ENCODE measurements at regions not wholly inside any gene's neighbourhood (a gene's known extent, or its start where the extent isn't known, plus 50 kb on each side); places are given as distances from the start of the nearest gene placed in this dataset.

DNA sequence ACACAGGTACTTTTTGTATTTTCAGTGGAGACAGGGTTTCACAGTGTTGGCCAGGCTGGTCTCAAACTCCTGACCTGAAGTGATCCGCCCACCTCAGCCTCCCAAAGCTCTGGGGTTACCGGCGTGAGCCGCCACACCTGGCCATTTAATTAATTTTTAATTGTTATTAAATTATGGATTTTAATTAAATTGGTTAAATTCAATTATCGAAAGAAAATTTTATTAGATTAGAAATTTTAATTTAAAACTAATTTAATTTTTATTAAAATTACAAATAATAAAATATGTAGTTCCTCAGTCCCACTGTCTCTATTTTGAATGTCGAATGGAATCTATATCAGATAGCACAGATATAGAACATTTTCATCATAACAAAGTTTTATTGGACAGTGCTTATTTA lies 416.5 kb downstream of the GABRG2 start:
- no peak for TF ChIP-seq POLR2A (IDR thresholded peaks at IDR 0.05; ENCODE audit: low read depth, low read length)
- DNase-seq (ENCODE audit: insufficient read length, low spot score) (no peak), FAIRE-seq (no peak)

GRCh38 chr5:162484986-162485385 lies 417.4 kb downstream of the GABRG2 start:
- no peak for DNase-seq (ENCODE audit: insufficient read length, low spot score)
- no peak for TF ChIP-seq POLR2A (IDR thresholded peaks at IDR 0.05; ENCODE audit: low read depth, low read length)
- no peak for FAIRE-seq

- TF ChIP-seq POLR2A (IDR thresholded peaks at IDR 0.05; ENCODE audit: low read depth, low read length) = no peak
- DNase-seq (ENCODE audit: insufficient read length, low spot score) = no peak
- no peak for FAIRE-seq
Measured at GRCh38 chr5:162485666-162486292, 418.2 kb downstream of the GABRG2 start.

DNA sequence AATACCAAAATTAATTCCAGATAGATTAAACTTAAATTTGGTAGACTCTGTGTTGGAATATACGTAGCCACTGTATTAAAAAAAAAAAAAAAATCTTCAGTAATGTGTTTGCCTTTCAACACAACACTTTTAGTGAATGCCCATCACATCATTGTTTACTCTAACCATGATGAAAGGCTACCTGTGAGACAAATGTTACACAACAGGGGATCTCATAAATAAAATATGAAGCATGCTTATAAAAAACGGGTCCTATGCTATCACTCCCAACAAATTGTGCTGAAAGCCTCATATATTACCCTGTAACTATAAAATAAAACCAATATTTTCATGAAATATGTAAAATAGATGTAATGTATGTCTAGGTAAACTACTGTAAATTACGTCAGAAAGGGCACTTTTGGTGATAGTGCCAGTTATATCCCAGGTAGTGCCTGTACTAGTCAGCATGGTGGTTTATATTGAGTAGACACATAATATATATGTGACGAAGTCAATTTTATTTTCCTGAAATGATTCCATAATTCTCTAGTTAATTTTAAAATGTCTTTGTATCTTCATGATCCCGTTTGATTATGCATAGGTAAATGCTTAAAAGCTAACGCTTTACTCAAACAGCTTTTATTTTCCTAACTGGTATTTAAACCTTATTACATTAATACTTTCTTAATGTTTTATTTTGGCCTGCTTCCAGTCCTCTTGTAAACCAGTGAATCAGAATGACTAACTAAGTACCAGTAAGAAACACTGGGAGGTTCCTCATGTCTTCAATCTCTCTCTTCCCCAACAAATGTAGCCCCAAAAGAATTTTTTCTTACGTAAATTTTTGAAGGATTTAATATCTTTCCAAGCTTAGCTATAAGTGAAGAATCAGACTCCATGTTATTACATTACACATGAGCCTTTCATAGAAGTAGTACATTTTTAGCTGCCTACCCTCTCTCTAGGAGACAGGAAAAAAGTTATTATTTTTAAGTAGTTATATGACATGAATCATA lies 420.3 kb downstream of the GABRG2 start:
- no peak for TF ChIP-seq POLR2A (IDR thresholded peaks at IDR 0.05; ENCODE audit: low read depth, low read length)
- DNase-seq (ENCODE audit: insufficient read length, low spot score) (no peak), FAIRE-seq (no peak)

DNA sequence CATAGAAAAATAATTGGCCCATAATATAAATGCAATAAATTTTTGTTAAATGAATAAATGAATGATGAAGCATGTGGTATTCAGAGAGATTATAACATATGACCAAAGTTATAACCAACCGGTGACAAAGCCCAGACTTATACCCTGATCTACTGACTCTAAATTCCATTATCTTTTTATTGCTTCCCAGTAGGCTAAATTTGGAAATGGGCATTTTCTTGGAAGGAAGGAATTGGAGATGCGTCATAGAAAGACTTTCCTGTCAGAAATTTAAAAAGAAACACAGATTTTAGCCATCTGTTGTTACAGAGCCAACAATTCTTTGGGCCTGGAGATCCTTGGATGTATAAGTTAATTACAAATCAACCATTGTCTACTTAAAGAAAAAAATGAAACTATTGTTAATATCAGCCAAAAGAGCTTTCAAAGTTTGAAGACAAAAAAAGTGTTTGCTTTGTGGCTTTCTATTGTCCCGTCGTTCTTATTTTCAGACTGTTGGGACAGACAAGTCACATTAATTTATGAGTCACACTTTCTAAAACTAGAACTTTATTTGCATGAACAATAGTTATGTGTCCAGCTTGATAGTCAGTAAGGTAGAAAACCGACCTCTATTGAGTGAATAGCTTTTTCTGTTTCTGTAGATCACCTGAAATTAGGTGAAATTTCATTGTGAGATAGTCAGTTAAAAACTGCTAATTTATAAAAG lies 428.7 kb downstream of the GABRG2 start:
- FAIRE-seq (no peak), DNase-seq (ENCODE audit: insufficient read length, low spot score) (no peak)
- no peak for TF ChIP-seq POLR2A (IDR thresholded peaks at IDR 0.05; ENCODE audit: low read depth, low read length)

DNA sequence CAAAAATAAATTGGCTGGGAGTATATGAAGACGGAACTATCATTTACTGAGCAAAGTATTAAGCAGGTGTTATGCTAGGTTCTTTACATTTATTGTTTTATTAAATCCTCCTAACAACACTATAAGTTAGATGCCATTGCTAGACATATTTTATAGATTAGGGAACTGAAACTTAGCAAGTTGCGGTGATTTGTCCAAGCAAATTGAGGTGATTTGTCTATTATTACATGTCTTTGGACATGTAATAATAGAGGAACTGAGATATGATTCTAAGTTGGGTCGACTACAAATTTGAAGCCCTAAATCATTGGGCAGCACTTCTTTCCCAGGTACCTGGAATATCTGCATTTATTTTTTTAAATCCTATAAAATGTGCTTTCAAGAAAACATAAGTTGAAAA lies 429.9 kb downstream of the GABRG2 start:
- FAIRE-seq = no peak
- no peak for TF ChIP-seq POLR2A (IDR thresholded peaks at IDR 0.05; ENCODE audit: low read depth, low read length)
- no peak for DNase-seq (ENCODE audit: insufficient read length, low spot score)

GRCh38 chr5:162502780-162503179 lies 435.2 kb downstream of the GABRG2 start:
- FAIRE-seq (no peak), DNase-seq (ENCODE audit: insufficient read length, low spot score) (no peak)
- no peak for TF ChIP-seq POLR2A (IDR thresholded peaks at IDR 0.05; ENCODE audit: low read depth, low read length)

GRCh38 chr5:162503796-162504195 lies 436.2 kb downstream of the GABRG2 start:
- TF ChIP-seq POLR2A (IDR thresholded peaks at IDR 0.05; ENCODE audit: low read depth, low read length) = no peak
- DNase-seq (ENCODE audit: insufficient read length, low spot score) (no peak), FAIRE-seq (no peak)

DNA sequence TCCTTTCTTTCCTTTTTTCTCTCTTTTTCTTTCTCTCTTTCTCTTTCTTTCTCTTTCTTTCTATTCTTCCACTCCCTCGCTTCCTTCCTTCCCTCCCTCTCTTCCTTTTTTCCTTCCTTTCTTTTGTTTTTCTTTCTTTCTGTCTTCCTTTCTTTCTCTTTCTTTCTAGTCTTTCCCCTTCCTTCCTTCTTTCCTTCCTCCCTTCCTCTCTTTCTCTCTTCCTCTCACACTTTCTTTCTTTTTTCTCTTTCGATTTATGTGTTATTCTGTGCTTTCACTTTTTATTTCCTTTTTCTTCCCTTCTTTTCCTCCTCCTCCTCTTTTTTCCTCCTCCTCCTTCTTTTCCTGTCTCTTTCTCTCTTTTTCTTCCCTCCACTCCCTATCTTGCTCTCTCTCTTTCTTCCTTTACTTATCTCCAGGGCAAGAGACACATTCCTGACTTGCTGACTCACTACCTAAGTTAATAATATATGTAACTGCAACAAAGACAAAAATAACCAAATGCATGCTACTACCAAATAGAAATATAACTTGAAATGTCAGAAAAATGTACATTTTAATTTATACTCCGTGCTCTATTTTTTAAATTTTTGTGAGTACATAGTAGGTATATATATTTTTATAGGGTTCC lies 445.5 kb downstream of the GABRG2 start:
- FAIRE-seq (no peak), DNase-seq (ENCODE audit: insufficient read length, low spot score) (no peak)
- TF ChIP-seq POLR2A (IDR thresholded peaks at IDR 0.05; ENCODE audit: low read depth, low read length) = no peak

- no peak for TF ChIP-seq POLR2A (IDR thresholded peaks at IDR 0.05; ENCODE audit: low read depth, low read length)
- no peak for FAIRE-seq
- DNase-seq (ENCODE audit: insufficient read length, low spot score) = no peak
Measured at GRCh38 chr5:162514116-162514515, 446.5 kb downstream of the GABRG2 start.

GRCh38 chr5:162520878-162521277 lies 453.3 kb downstream of the GABRG2 start:
- DNase-seq (ENCODE audit: insufficient read length, low spot score) (no peak), FAIRE-seq (no peak)
- TF ChIP-seq POLR2A (IDR thresholded peaks at IDR 0.05; ENCODE audit: low read depth, low read length) = no peak

DNA sequence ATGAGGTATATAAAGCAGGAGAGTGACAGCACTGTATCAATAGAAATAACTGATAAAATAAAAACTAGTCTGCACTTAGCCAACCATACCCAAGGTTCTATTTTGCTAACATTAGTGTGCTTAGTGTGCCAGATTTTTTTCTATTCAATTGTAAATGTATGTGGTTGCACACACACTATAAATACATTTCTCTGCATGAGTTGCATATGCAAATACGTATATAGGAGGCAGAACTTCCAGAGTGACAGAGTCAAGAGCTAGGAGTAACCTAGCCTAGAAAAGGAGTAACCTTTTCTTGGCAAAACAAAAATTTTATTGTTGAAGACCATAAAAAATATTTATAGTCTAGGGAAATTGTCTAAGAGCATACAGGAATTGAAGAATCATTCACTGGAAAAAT lies 461.6 kb downstream of the GABRG2 start:
- FAIRE-seq = no peak
- TF ChIP-seq POLR2A (IDR thresholded peaks at IDR 0.05; ENCODE audit: low read depth, low read length) = no peak
- no peak for DNase-seq (ENCODE audit: insufficient read length, low spot score)

- no peak for TF ChIP-seq POLR2A (IDR thresholded peaks at IDR 0.05; ENCODE audit: low read depth, low read length)
- DNase-seq (ENCODE audit: insufficient read length, low spot score) (no peak), FAIRE-seq (no peak)
Measured at GRCh38 chr5:162529886-162530285, 462.3 kb downstream of the GABRG2 start.

DNA sequence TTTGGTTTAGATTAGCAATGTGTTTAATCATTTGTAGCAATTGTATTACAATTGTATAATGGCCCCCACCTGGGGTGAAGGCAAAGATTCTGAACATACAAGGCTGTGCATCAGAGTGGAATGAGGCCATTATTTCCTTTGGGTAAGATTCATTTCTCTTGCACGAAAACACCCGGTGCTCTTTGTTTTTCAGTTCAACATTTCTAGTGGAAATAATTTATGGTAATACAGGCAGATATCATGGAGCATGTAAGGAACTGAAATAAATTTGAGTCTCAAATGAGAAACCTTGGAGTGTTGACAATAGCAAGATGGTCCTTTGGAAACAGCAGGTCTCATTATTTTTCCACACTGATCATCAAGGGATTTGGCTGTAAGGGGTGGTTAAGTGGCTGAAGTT lies 475.9 kb downstream of the GABRG2 start:
- TF ChIP-seq POLR2A (IDR thresholded peaks at IDR 0.05; ENCODE audit: low read depth, low read length) = no peak
- no peak for DNase-seq (ENCODE audit: insufficient read length, low spot score)
- FAIRE-seq = no peak

Measured in H54 (cell line).